GM12874 (cell line): ENCODE measurements at regions not wholly inside any gene's neighbourhood (a gene's known extent, or its start where the extent isn't known, plus 50 kb on each side); places are given as distances from the start of the nearest gene placed in this dataset.

Experiments
- TF ChIP-seq, protein P1 (sequence below): IDR thresholded peaks from 2 replicates; pipeline ENCODE4 v1.5.1; 2011; ENCODE audit warnings: low read depth, mild to moderate bottlenecking, control low read depth, low read length, moderate library complexity; ENCODE audit not compliant: insufficient read depth

DNA sequence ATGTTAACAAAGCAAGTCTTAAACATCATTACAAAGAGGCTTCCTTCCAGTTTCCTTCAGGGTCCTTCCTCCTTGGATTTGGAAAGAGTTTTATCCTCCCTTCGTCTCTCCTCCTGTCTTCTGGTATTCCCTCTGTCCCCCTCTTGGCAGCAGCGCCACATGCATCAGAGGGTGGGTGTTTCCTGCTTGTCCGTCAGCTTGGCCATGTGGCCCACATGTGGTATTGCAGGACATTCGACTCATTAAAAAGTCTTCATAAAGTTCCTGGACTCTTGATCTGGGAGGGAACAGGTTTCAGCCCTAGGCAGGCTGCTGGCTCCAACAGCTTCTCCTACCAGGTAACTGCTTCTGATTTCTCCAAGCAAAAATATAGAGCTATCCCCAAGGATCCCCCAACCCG, 189.8 kb downstream of the CSNK2A3 start:
- TF ChIP-seq, protein P1, sequence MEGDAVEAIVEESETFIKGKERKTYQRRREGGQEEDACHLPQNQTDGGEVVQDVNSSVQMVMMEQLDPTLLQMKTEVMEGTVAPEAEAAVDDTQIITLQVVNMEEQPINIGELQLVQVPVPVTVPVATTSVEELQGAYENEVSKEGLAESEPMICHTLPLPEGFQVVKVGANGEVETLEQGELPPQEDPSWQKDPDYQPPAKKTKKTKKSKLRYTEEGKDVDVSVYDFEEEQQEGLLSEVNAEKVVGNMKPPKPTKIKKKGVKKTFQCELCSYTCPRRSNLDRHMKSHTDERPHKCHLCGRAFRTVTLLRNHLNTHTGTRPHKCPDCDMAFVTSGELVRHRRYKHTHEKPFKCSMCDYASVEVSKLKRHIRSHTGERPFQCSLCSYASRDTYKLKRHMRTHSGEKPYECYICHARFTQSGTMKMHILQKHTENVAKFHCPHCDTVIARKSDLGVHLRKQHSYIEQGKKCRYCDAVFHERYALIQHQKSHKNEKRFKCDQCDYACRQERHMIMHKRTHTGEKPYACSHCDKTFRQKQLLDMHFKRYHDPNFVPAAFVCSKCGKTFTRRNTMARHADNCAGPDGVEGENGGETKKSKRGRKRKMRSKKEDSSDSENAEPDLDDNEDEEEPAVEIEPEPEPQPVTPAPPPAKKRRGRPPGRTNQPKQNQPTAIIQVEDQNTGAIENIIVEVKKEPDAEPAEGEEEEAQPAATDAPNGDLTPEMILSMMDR = no peak

DNA sequence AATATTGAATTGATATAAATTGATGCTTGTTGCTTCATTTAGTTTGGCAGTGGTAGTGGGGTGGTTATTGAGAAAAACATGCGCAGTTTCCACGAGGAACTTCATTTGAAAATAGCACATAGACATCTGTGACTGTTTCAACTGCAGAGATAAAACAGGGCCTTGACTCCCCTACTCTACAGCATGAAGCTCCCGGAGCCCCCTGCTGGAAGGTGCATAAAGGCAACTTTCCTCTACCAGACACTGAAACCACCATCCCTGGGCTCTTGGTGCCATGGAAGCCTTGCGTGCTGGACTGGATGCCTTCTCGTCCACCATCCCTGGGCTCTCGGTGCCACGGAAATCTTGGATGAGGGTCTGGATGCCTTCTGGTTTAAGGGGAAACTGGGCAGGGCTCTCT, 195.9 kb downstream of the CSNK2A3 start:
- TF ChIP-seq, protein P1 = peak; percentile 38; the same call in 1 of the 2 replicates

DNA sequence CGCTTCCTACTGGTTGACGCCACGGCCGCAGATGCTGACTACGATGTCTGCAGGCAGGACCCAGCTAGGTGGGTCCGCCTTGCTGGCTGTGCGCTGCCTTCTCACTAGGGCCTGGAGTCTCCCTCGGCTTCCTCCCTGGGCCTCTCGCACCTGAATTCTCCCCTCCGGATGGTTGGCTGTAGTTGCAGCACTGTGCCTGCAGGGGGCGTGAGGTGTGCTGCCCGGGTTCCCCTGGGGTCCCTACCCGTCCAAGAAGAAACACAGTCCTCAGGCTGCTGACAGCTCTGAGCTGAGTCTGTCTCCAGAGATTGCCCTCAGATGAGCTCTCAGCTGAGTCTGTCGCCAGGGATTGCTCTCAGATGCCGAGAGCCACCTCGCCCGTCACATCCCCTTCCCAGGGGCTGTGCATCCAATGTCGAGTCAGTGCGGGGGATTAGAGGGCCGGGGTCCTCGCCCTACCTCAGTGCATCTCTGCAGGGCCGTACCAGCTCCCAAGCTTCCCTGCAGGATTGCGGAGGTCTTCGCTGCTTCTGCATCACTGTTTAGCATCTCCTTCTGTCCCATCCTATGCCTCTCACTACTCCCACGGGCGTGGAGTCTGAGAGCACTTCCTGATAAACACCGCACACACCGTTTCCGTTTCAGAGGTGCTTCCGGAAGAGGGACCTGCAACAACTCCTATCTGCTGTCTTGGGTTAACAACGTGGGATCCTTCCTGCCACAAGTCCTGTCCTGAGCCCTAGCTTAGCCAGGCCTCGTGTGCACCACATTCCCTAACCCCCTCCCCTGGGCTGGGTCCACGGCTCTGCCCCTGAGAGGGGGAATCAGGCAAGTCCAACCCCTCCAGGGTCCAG, 196.9 kb downstream of the CSNK2A3 start:
- TF ChIP-seq, protein P1 = peak; percentile 77

DNA sequence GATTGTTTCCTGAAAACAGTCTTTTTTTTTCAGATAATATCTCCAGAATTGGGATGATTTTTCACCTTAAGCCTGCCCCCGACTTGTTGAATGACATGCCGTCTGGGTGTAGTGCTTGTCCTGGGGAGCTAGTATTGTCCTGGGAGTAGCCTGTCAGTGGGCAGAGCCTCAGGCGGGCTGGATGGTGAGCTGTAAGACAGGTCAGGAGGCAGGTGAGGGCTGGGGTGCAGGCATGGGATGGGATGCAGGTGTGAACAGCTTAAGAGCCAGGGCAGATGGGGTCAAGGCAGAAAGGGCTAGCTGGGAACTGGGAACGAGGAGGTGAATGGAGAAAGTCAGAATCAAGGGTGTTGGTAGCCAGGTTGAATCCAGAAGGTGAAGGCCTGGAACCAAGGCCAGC, 200.2 kb downstream of the CSNK2A3 start:
- TF ChIP-seq, protein P1 = no peak

DNA sequence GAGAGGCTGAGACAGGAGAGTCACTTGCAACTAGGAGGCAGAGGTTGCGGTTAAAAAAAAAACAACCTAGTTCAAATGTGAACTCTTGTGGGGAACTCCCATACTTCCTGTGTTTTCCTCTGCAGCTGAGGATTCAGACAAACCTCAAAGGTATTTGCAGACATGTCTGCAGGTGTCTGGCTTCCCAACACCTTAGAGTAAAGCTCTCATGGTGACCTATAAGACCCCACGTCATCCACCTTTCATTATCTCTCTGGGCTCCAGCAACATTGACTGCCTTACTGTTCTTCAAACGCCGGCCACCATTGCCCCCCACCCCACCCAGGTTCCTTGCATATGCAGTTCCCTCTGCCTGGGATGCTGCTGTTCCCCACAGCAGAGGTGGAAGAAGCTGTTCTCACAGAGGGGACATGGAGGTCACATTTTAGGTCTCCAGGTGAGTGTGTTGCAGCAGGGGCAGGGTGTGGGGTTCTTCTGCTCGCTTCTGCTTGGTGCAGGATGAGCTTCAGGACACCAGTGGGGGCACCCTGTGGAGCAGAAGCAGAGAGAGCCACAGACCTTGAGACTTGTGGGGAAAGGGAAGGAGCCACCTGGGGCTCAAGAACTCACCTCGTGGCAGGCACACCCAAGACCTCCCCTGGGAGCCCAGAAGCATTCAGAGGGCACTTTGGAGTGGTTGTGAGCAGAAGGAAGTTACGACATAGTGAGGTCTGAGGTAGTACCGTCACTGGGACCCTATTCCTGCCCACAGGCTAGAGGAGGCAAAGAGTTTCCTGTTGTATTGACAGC, 203.2 kb downstream of the CSNK2A3 start:
- TF ChIP-seq, protein P1 = no peak

DNA sequence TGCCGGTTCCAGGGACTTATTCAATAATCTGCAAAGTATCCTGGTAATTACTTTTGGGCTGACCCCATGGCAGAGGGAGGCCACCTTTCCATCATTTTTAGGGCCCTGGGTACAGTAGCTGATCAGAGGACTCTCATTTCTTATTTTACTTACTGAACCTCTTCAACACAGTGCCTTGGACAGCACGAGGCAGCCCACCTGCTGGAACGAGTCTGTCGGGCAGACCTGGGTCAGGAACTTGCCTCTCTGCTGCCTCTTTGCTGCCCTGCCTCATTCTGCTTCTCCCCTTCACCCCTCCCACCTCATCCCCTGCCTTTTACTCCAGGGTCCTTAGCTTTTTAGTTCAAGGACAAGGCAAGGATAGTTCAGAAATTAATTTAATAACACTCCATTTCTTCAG, 204.5 kb downstream of the CSNK2A3 start:
- TF ChIP-seq, protein P1 = no peak

DNA sequence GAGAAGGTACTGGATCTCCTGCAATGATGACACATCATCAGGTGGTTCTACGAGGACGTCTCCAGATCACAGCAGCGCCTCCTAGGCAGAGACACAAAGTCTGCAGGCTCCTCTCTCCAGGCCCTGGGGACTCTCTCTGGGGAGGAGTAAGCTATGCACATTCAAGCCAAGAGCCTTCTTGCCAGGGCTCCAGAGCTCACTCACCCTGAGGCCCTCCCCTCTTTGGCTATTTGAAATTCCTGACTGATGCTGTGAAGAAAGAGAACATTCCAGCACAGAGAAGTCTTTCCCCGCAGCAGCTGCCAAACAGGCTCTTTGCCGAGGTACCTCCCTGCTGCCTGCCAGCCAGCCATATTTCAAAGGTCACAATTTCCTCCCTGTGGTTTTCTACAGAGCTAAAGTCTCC, 204.9 kb downstream of the CSNK2A3 start:
- TF ChIP-seq, protein P1 = no peak
